Uterus (tissue), 3 donors: ENCODE measurements at regions not wholly inside any gene's neighbourhood (a gene's known extent, or its start where the extent isn't known, plus 50 kb on each side); places are given as distances from the start of the nearest gene placed in this dataset.
"Not testable (repeated sequence)": the region's sequence is repeated elsewhere in the genome, so short reads cannot be mapped to it uniquely, and the experiment has no call there.

Source experiments
- DNase-seq, 2 donors: peaks; one replicate each; pipeline ENCODE4 v3.0.0-alpha.2; 2019 to 2020
- H3K27ac ChIP-seq, 2 donors: fragments of 200-600 bp; sonication (generic); 1 replicate in 1 of 2; 2 replicates in 1 of 2; pipeline ENCODE4 v1.5.1; 2016 to 2018
- H3K27me3 ChIP-seq, 2 donors: fragments of 200-600 bp; sonication (generic); one replicate each; pipeline ENCODE4 v1.5.1; 2018 to 2019; ENCODE audit warnings: control low read depth in 1 of 2
- H3K36me3 ChIP-seq, 2 donors: fragments of 200-600 bp; sonication (generic); one replicate each; pipeline ENCODE4 v1.5.1; 2019; ENCODE audit warnings: control low read depth in 1 of 2
- H3K4me1 ChIP-seq, 2 donors: fragments of 200-600 bp; sonication (generic); one replicate each; pipeline ENCODE4 v1.5.1; 2018 to 2019; ENCODE audit warnings: control low read depth in 1 of 2
- H3K4me3 ChIP-seq, 2 donors: fragments of 200-600 bp; sonication (generic); 1 replicate in 1 of 2; 2 replicates in 1 of 2; pipeline ENCODE4 v1.5.1; 2018 to 2019; ENCODE audit warnings: mild to moderate bottlenecking in 1 of 2
- H3K9me3 ChIP-seq, 2 donors: fragments of 200-600 bp; sonication (generic); one replicate each; pipeline ENCODE4 v1.5.1; 2019; ENCODE audit warnings: control low read depth in 1 of 2
- CTCF ChIP-seq, 4 experiments: fragments of 200-600 bp in 2 of 4; fragments of 450-650 bp in 2 of 4; sonication (generic) in 2 of 4; IDR thresholded peaks; one replicate each; pipeline ENCODE4 v1.5.1; 2016 to 2019; ENCODE audit warnings: antibody characterized with exemption in 4 of 4, mild to moderate bottlenecking in 2 of 4, moderate library complexity in 1 of 4
- POLR2A ChIP-seq, 2 donors: fragments of 450-650 bp; IDR thresholded peaks; one replicate each; pipeline ENCODE4 v1.6.1; 2016; ENCODE audit warnings: antibody characterized with exemption in 2 of 2, mild to moderate bottlenecking in 1 of 2, moderate library complexity in 1 of 2
- intact Hi-C: fragments of 100-400 bp; cut with DNase I; formaldehyde crosslinking; loops from one replicate; pipeline ENCODE4 v1.15.1; 2023; ENCODE audit warnings: low total_unique reads
- donor health status: DM: yes; HTN: yes; CAD: no.

DNA sequence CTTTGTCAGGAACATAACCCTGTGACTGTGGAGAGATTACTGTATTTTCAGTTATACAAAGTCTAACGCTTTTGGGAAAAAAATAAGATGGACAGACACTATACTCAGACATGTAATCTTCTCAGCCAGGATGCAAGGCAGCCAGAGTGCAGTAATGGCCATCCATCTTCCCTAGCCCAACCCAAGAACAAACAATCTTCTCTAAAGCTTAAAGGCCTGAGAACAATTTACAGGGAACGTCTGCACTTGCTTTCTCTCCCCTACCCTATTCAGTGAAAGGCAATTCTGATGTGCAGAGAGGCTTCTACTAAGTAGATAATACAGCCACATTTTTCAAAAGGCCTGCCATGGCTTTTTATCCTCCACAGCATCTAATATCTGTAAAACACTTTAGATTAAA lies 471.3 kb downstream of the FGF13 start:
- Histone ChIP-seq H3K4me3 (no peak overlapping the region), H3K4me1 (no peaks in the 10 kb centered on the region), H3K36me3 (no peaks in the 10 kb centered on the region), H3K27ac (no peak overlapping the region), H3K9me3 (no peaks in the 10 kb centered on the region), H3K27me3 (no peaks in the 10 kb centered on the region)
- no peak for TF ChIP-seq POLR2A (IDR thresholded peaks at IDR 0.05)
- TF ChIP-seq CTCF (IDR thresholded peaks at IDR 0.05), result no peak
- no peak for DNase-seq
- intact Hi-C loops, result no loop called here

- intact Hi-C loops, result no loop called here
- DNase-seq, result no peak
- Histone ChIP-seq H3K4me3 (no peak overlapping the region), H3K27ac (no peak overlapping the region), H3K9me3 (no peaks in the 10 kb centered on the region), H3K27me3 (no peaks in the 10 kb centered on the region), H3K36me3 (no peaks in the 10 kb centered on the region), H3K4me1 (no peaks in the 10 kb centered on the region)
- TF ChIP-seq POLR2A (IDR thresholded peaks at IDR 0.05), result no peak
- no peak for TF ChIP-seq CTCF (IDR thresholded peaks at IDR 0.05)
These were observed 457.5 kb downstream of the FGF13 start for GRCh38 chrX:138254001-138254400.

DNA sequence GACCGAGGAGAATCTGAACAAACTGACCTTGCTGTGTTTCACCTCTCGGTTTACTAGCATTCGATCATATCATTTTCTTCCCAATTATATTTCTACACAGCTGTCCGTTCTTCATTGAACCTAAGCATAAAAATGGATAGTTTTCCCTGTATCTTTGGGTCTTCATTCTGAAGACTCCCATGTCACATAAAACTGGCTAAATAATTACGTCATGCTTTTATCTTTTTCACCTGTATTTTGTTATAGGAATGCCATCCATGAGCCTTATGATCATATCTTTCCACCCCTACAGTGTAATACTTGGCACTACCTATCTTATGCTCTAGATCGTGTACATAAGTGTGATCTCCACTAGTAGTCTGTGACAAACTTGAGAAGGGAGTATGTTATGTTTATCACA lies 456.1 kb downstream of the FGF13 start:
- intact Hi-C loops, result no loop called here
- no peak for DNase-seq
- no peak overlapping the region for H3K4me3 ChIP-seq
- TF ChIP-seq CTCF (IDR thresholded peaks at IDR 0.05) (no peak), POLR2A (IDR thresholded peaks at IDR 0.05) (no peak)
- no peaks in the 10 kb centered on the region for H3K4me1 ChIP-seq
- no peaks in the 10 kb centered on the region for H3K27me3 ChIP-seq
- H3K27ac ChIP-seq, result no peak overlapping the region
- H3K9me3 ChIP-seq, result no peaks in the 10 kb centered on the region
- H3K36me3 ChIP-seq, result no peaks in the 10 kb centered on the region

- H3K36me3 ChIP-seq, H3K27me3 ChIP-seq, H3K27ac ChIP-seq, H3K4me1 ChIP-seq, H3K4me3 ChIP-seq, intact Hi-C loops, DNase-seq, H3K9me3 ChIP-seq: not testable (repeated sequence)
These were observed 447.4 kb downstream of the FGF13 start for GRCh38 chrX:138264095-138264494.

DNA sequence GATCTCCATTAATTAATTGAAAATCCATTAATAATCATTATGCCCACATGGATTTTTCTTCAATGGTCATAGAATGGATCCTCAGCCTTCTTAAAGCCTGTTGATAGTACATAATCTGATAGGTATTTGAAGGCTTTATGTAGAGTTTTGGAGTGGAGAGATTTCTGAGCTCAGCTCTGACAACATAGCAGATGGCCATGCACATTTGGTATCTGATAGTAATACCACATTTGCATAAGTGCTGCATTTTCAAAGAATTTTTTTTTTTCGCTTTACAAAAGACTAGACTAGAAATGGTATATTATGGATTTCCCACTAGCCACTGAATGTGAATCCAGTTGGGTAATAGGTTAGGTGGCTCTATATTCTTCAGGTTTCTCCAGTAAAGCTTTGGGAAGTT lies 440.6 kb downstream of the FGF13 start:
- no peak overlapping the region for H3K27ac ChIP-seq
- intact Hi-C loops, result no loop called here
- DNase-seq, result no peak
- no peaks in the 10 kb centered on the region for H3K27me3 ChIP-seq
- H3K36me3 ChIP-seq, result no peaks in the 10 kb centered on the region
- no peaks in the 10 kb centered on the region for H3K4me1 ChIP-seq
- H3K9me3 ChIP-seq, result no peaks in the 10 kb centered on the region
- no peak overlapping the region for H3K4me3 ChIP-seq
- no peak for TF ChIP-seq POLR2A (IDR thresholded peaks at IDR 0.05)

DNA sequence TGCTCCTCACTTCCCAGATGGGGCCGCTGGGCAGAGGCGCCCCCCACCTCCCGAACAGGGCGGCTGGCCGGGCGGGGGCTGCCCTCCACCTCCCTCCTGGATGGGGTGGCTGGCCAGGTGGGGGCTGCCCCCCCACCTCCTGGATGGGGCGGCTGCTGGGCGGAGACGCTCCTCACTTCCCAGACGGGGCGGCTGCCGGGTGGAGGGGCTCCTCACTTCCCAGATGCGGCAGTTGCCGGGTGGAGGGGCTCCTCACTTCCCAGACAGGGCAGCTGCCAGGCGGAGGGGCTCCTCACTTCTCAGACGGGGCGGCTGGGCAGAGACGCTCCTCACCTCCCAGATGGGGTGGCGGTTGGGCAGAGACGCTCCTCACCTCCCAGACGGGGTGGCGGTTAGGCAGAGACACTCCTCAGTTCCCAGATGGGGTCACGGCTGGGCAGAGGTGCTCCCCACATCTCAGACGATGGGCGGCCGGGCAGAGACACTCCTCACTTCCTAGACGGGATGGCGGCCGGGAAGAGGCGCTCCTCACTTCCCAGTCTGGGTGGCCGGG lies 428.8 kb downstream of the FGF13 start:
- H3K4me3 ChIP-seq, H3K4me1 ChIP-seq, H3K27ac ChIP-seq, intact Hi-C loops, DNase-seq, H3K36me3 ChIP-seq, H3K27me3 ChIP-seq, H3K9me3 ChIP-seq: not testable (repeated sequence)

GRCh38 chrX:138287205-138287877 lies 424.2 kb downstream of the FGF13 start:
- no peak for TF ChIP-seq CTCF (IDR thresholded peaks at IDR 0.05)
- no peak for DNase-seq

More at GRCh38 chrX:138287205-138287877, 424.2 kb downstream of the FGF13 start:
- Histone ChIP-seq H3K27me3 (peaks cover 0 to 3% of the 10 kb centered on the region in 2 donors), H3K4me1 (no peaks in the 10 kb centered on the region), H3K27ac (no peak overlapping the region), H3K9me3 (no peaks in the 10 kb centered on the region), H3K4me3 (no peak overlapping the region), H3K36me3 (no peaks in the 10 kb centered on the region)
- intact Hi-C loops, result no loop called here
